ENCODE measurements at regions not wholly inside any gene's neighbourhood (a gene's known extent, or its start where the extent isn't known, plus 50 kb on each side); places are given as distances from the start of the nearest gene placed in this dataset.

GRCh38 chr1:5342830-5343229 lies 649.4 kb downstream of the NPHP4 start:
- no peak overlapping the region for H3K4me3 ChIP-seq (ENCODE audit: low read length)
- DNase-seq (ENCODE audit: low read depth): no peak
- TF ChIP-seq CTCF (conservative IDR thresholded peaks at IDR 0.05; ENCODE audit: low read length): no peak

- TF ChIP-seq CTCF (conservative IDR thresholded peaks at IDR 0.05; ENCODE audit: low read length): no peak
- no peak for DNase-seq (ENCODE audit: low read depth)
Observed at GRCh38 chr1:5342172-5342571, 650.1 kb downstream of the NPHP4 start.

GRCh38 chr1:5341471-5341870 lies 650.8 kb downstream of the NPHP4 start:
- DNase-seq (ENCODE audit: low read depth): no peak
- H3K4me3 ChIP-seq (ENCODE audit: low read length): no peak overlapping the region
- no peak for TF ChIP-seq CTCF (conservative IDR thresholded peaks at IDR 0.05; ENCODE audit: low read length)

More at GRCh38 chr1:5342172-5342571, 650.1 kb downstream of the NPHP4 start:
- no peak overlapping the region for H3K4me3 ChIP-seq (ENCODE audit: low read length)

GRCh38 chr1:5340560-5341130 lies 651.6 kb downstream of the NPHP4 start:
- H3K4me3 ChIP-seq (ENCODE audit: low read length): no peak overlapping the region
- TF ChIP-seq CTCF (conservative IDR thresholded peaks at IDR 0.05; ENCODE audit: low read length): no peak
- DNase-seq (ENCODE audit: low read depth): no peak

- TF ChIP-seq CTCF (conservative IDR thresholded peaks at IDR 0.05; ENCODE audit: low read length): no peak
- no peak for DNase-seq (ENCODE audit: low read depth)
- no peak overlapping the region for H3K4me3 ChIP-seq (ENCODE audit: low read length)
Observed at GRCh38 chr1:5338466-5338865, 653.8 kb downstream of the NPHP4 start.

GRCh38 chr1:5333291-5333690 lies 658.9 kb downstream of the NPHP4 start:
- TF ChIP-seq CTCF (conservative IDR thresholded peaks at IDR 0.05; ENCODE audit: low read length): no peak
- no peak for DNase-seq (ENCODE audit: low read depth)
- H3K4me3 ChIP-seq (ENCODE audit: low read length): no peak overlapping the region

- DNase-seq (ENCODE audit: low read depth): no peak
- TF ChIP-seq CTCF (conservative IDR thresholded peaks at IDR 0.05; ENCODE audit: low read length): no peak
Observed at GRCh38 chr1:5331101-5331500, 661.1 kb downstream of the NPHP4 start.

More at GRCh38 chr1:5331101-5331500, 661.1 kb downstream of the NPHP4 start:
- no peak overlapping the region for H3K4me3 ChIP-seq (ENCODE audit: low read length)
